ENCODE measurements at regions not wholly inside any gene's neighbourhood (a gene's known extent, or its start where the extent isn't known, plus 50 kb on each side); places are given as distances from the start of the nearest gene placed in this dataset.

GRCh38 chr1:98001764-98002163, 80.9 kb upstream of the DPYD start (continued):
- TF ChIP-seq ZNF398 (tag by site-specific recombination; IDR thresholded peaks at IDR 0.05) = no peak
- TF ChIP-seq ZNF112 (tag by site-specific recombination; IDR thresholded peaks at IDR 0.05) = no peak
- TF ChIP-seq ZNF221 (tag by site-specific recombination; IDR thresholded peaks at IDR 0.05; ENCODE audit: borderline replicate concordance) = no peak
- TF ChIP-seq OSR2 (tag by site-specific recombination; IDR thresholded peaks at IDR 0.05) = no peak
- no peak for TF ChIP-seq ZNF830 (tag by site-specific recombination; IDR thresholded peaks at IDR 0.05; ENCODE audit: low read depth)
- no peak for TF ChIP-seq YY2 (tag by site-specific recombination; IDR thresholded peaks at IDR 0.05)
- no peak for TF ChIP-seq SP2 (tag by site-specific recombination; IDR thresholded peaks at IDR 0.05)
- no peak for TF ChIP-seq ZBTB21 (tag by site-specific recombination; IDR thresholded peaks at IDR 0.05)
- TF ChIP-seq CTCF (tag by site-specific recombination; IDR thresholded peaks at IDR 0.05) = no peak

GRCh38 chr1:97999320-97999719, 78.5 kb upstream of the DPYD start:
- H3K4me1 ChIP-seq (ENCODE audit: control insufficient read depth, insufficient read depth, low read length) = no peaks in the 10 kb centered on the region
- no peaks in the 10 kb centered on the region for H3K36me3 ChIP-seq (ENCODE audit: control insufficient read depth in 2 of 2, insufficient read depth in 1 of 2, low read length in 2 of 2)
- POLR2A ChIA-PET = no interaction called here
- H3K27ac ChIP-seq (ENCODE audit: extremely low read depth, low read depth, low read length) = no peak overlapping the region
- no peaks in the 10 kb centered on the region for H3K9me3 ChIP-seq (ENCODE audit: control insufficient read depth, insufficient read depth, low read depth, low read length)
- CTCF ChIA-PET = no interaction called here
- H3K4me3 ChIP-seq (ENCODE audit: low read depth, low read length) = no peak overlapping the region
- TF ChIP-seq KLF10 (tag by site-specific recombination; IDR thresholded peaks at IDR 0.05) = no peak
- TF ChIP-seq ZNF239 (tag by site-specific recombination; IDR thresholded peaks at IDR 0.05) = no peak
- TF ChIP-seq ZSCAN18 (tag by site-specific recombination; IDR thresholded peaks at IDR 0.05) = no peak
- no peak for TF ChIP-seq ZNF132 (tag by site-specific recombination; IDR thresholded peaks at IDR 0.05; ENCODE audit: borderline replicate concordance)
- TF ChIP-seq KLF9 (tag by site-specific recombination; IDR thresholded peaks at IDR 0.05; ENCODE audit: low read depth) = no peak
- no peak for TF ChIP-seq ZNF560 (tag by site-specific recombination; IDR thresholded peaks at IDR 0.05; ENCODE audit: borderline replicate concordance)
- no peak for TF ChIP-seq ZNF121 (tag by site-specific recombination; IDR thresholded peaks at IDR 0.05)
- TF ChIP-seq ZNF768 (tag by site-specific recombination; IDR thresholded peaks at IDR 0.05) = no peak
- TF ChIP-seq ZNF202 (tag by site-specific recombination; IDR thresholded peaks at IDR 0.05; ENCODE audit: borderline replicate concordance) = no peak

- Histone ChIP-seq H3K27ac (ENCODE audit: extremely low read depth, low read depth, low read length) (no peak overlapping the region), H3K9me3 (ENCODE audit: control insufficient read depth, insufficient read depth, low read depth, low read length) (no peaks in the 10 kb centered on the region), H3K4me3 (ENCODE audit: low read depth, low read length) (no peak overlapping the region), H3K4me1 (ENCODE audit: control insufficient read depth, insufficient read depth, low read length) (no peaks in the 10 kb centered on the region), H3K36me3 (ENCODE audit: control insufficient read depth in 2 of 2, insufficient read depth in 1 of 2, low read length in 2 of 2) (no peaks in the 10 kb centered on the region)
- ChIA-PET POLR2A (no interaction called here), CTCF (interaction anchor here (0.7 kb wide), 1 partner anchor 459 kb away, joined by 3 read pairs; no protein-coding TSS in a partner anchor)
- no peak for TF ChIP-seq ZSCAN23 (tag by site-specific recombination; IDR thresholded peaks at IDR 0.05)
Observed at GRCh38 chr1:97996880-97997279, 76.0 kb upstream of the DPYD start.
